ENCODE measurements at regions not wholly inside any gene's neighbourhood (a gene's known extent, or its start where the extent isn't known, plus 50 kb on each side); places are given as distances from the start of the nearest gene placed in this dataset.

- no peak for DNase-seq
Measured at GRCh38 chr21:38743772-38744529, 61.8 kb upstream of the ETS2 start.

- no peak for DNase-seq
Measured at GRCh38 chr21:38744861-38745260, 60.9 kb upstream of the ETS2 start.

DNA sequence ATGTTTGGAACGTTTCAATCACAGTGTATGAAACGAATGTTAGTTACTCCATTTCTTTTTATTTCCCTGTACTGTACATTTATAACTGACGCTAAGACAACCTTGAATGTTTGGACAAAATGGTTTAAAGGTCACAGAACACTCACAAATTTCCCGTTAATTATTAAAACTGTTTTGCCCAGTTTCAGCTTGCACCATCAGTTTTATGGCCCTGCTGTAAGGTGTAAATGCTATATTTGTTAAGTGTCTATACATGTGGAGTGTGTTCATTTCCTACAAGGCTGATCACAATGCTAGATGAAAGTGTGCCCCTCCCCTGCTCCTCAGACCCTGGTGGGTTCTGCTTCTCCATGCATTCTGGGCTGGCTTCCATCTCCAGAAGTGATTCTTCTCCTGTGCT is 57.9 kb upstream of the ETS2 start:
- DNase-seq, result no peak

DNA sequence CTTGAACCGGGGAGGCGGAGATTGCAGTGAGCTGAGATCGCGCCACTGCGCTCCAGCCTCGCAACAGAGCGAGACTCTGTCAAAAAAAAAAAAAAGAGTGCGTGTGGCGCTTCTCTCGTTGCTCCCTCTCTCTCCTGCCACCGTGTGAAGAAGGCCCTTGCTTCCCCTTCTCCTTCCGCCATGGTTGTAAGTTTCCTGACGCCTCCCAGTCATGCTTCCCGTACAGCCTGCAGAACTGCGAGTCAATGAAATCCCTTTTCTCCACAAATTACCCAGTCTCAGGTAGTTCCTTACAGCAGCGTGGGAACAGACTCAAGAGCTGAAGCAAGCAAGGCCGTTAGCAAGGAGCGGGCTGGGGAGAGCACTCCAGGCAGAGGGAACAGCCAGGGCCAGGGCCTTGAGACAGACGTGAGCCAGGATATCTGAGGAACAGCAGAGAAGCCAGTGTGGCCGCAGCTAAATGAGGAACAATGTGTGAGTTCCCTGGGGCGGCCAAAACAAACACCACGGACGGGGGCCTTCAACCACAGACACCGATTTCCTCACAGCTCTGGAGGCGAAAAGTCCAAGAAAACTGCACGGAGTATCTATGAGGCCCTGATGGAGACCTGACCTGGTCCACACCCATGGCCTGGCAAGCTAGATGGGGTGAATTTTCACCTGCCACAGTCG is 54.2 kb upstream of the ETS2 start:
- no peak for DNase-seq

GRCh38 chr21:38752051-38752505 is 53.7 kb upstream of the ETS2 start:
- DNase-seq, result no peak

- no peak for DNase-seq
Measured at GRCh38 chr21:38753114-38753513, 52.6 kb upstream of the ETS2 start.

GRCh38 chr21:38753557-38753971 is 52.2 kb upstream of the ETS2 start:
- DNase-seq, result no peak

All from NK-92 treated with Interleukin-12 subunit alpha and Interleukin-12 subunit beta, amount 100 ng/mL, for 24 hours (cell line).